NB4 (cell line): ENCODE measurements at regions not wholly inside any gene's neighbourhood (a gene's known extent, or its start where the extent isn't known, plus 50 kb on each side); places are given as distances from the start of the nearest gene placed in this dataset.

ENCODE experiments used
- MAX ChIP-seq: IDR thresholded peaks from 2 replicates; pipeline ENCODE4 v1.6.1; 2011; ENCODE audit warnings: low read depth, low read length
- MYC ChIP-seq: IDR thresholded peaks from 2 replicates; pipeline ENCODE4 v1.6.1; 2011; ENCODE audit warnings: low read depth, low read length
- POLR2A ChIP-seq: IDR thresholded peaks from 2 replicates; pipeline ENCODE4 v1.6.1; 2011; ENCODE audit warnings: mild to moderate bottlenecking; ENCODE audit not compliant: insufficient read length; ENCODE audit errors: extremely low read depth
- TF ChIP-seq, protein P1 (sequence below): IDR thresholded peaks from one replicate; pipeline ENCODE4 v1.5.1; 2012; ENCODE audit warnings: low read depth, low read length

GRCh38 chr1:58057826-58058225, 488.7 kb downstream of the OMA1 start:
- TF ChIP-seq MAX (no peak), POLR2A (no peak), MYC (no peak)
- TF ChIP-seq, protein P1, sequence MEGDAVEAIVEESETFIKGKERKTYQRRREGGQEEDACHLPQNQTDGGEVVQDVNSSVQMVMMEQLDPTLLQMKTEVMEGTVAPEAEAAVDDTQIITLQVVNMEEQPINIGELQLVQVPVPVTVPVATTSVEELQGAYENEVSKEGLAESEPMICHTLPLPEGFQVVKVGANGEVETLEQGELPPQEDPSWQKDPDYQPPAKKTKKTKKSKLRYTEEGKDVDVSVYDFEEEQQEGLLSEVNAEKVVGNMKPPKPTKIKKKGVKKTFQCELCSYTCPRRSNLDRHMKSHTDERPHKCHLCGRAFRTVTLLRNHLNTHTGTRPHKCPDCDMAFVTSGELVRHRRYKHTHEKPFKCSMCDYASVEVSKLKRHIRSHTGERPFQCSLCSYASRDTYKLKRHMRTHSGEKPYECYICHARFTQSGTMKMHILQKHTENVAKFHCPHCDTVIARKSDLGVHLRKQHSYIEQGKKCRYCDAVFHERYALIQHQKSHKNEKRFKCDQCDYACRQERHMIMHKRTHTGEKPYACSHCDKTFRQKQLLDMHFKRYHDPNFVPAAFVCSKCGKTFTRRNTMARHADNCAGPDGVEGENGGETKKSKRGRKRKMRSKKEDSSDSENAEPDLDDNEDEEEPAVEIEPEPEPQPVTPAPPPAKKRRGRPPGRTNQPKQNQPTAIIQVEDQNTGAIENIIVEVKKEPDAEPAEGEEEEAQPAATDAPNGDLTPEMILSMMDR, result no peak
